Head of caudate nucleus (tissue), 42 donors: ENCODE measurements at regions not wholly inside any gene's neighbourhood (a gene's known extent, or its start where the extent isn't known, plus 50 kb on each side); places are given as distances from the start of the nearest gene placed in this dataset.

ENCODE experiments used
- DNase-seq, 42 donors: peaks; one replicate each; pipeline versions ENCODE4 v3.0.0 to v3.0.0-alpha.2; 2020 to 2021; ENCODE audit warnings: mixed read lengths in 7 of 42
- intact Hi-C: fragments of 100-400 bp; cut with DNase I; formaldehyde crosslinking; loops from one replicate; pipeline ENCODE4 v1.15.0; 2022

DNA sequence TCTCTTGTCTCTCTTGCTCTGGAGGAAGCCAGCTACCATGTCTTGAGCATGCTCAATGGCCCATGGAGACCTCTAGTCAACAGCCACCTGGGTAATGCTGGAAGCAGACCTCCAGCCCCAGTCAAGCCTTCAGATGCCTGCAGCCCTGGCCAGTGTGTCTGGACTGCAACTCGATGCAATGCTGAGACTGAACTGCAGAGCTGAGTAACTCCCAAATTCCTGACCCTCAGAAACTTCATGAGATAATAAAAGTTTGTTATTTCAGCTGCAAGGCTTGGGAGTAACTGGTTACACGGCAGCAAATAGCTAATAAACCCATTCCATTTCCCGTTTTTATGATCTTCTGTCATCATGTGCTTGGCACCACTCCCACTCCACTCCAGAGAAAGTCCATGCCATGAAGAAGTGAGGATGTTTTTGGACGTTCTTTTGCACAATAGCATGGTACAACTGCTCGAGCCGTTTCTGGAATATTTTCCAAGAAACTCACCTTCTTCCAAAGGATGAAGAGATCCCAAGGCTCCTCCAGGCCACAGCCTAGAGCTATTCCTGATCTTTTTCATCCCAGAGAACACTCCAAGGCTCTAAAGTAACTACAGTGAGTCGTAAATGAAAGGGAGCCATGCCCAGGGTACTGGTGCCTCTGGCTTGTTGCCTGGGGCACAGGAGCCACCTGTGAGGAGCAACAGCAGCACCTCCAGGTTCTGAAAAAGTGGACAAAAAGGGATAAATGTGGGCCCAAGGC lies 72.0 kb upstream of the KLF13 start:
- intact Hi-C loops = loop anchor here (5.0 kb wide), 1 partner anchor 37 kb away; no protein-coding TSS in a partner anchor
- peak in 1 of 42 donors; percentile 14 for DNase-seq

DNA sequence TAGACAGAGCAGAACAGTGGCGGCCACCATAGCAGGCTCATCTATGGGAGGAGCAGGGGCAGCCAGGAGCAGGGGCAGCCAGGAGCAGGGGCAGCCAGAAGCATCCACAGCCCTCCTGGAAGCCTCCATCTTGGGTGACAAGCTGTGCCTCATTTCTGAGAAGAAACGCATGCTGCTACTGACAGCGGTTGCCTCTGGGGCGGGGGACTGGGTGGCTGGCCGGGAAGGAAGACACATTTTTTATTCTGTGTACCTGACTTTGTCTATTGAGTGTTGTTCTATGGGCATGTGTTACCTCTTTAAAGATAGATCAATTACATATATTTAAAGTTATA lies 71.5 kb upstream of the KLF13 start:
- DNase-seq = no peak
- intact Hi-C loops = loop anchor here (5.0 kb wide), 1 partner anchor 38 kb away; no protein-coding TSS in a partner anchor

DNA sequence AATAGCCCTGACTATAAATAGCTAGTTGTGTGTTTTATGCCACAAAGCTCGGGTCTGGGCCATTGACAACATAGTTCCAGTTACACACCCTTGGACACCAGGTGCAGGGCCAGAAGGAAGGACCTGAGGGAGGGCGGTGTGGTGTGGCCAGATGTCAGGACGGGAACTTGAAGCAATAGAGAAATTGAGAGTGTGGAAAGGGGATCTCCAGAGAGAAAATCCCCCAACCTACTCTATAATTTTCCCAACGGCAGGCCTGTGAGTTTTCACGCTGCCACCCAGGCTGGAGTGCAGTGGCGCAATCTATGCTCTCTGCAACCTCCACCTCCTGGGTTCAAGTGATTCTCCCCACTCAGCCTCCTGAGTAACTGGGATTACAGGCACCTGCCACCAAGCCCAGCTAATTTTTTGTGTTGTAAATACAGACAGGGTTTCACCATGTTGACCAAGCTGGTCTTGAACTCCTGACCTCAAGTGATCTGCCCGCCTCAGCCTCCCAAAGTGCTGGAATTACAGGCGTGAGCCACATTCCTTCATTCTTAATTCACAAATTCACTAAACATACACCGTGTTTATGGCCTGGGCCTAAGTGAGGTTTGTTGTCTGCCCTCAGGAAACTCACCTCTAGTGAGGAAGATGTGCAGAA lies 70.8 kb upstream of the KLF13 start:
- intact Hi-C loops = loop anchor here (5.0 kb wide), 1 partner anchor 39 kb away; no protein-coding TSS in a partner anchor

DNA sequence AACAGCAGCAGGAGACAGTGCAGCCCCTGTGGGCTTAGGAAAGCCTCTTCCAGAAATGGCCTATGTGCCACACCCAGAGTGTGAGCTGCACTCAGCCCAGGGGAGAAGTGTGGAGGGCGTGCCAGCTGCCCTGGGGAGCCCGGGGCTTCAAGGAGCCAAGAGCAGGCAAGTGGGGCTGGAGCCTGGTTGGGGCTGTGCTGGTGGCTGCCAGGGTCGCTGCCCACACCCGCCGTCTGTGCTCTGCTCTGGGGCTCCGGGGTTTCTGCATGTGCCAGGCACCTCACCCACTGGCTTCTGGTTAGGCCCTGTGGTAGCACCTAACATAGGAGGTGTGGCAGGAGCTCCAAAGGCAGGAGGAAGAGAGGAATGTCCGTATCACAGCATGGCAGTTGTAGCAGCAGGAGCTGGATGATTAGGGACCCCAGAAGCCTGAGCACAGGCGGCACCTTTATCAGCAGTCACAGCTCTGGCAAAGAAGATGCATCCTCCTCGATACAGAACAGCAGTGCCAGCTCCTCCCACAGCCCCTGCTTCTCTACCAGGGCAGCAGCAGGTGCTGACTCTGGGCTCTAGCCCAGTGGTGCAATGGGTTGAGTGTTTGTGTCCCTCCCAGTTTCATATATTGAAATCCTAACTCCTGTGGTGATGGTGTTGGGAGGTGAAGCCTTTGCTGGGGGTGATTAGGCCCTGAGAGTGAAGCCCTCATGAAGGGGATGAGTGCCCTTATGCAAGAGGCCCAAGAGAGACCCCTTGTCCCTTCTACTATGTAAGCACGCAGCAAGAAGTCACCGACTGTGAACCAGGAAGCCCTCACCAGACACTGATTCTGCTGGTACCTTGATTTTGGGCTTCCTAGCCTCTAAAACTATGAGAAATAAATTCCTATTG lies 70.0 kb upstream of the KLF13 start:
- DNase-seq = peak in 1 of 42 donors; percentile 6
- intact Hi-C loops = loop anchor here (5.0 kb wide), 1 partner anchor 39 kb away; no protein-coding TSS in a partner anchor

More for the DNA sequence above, 70.8 kb upstream of the KLF13 start:
- peak in 1 of 42 donors; percentile 13 for DNase-seq

DNA sequence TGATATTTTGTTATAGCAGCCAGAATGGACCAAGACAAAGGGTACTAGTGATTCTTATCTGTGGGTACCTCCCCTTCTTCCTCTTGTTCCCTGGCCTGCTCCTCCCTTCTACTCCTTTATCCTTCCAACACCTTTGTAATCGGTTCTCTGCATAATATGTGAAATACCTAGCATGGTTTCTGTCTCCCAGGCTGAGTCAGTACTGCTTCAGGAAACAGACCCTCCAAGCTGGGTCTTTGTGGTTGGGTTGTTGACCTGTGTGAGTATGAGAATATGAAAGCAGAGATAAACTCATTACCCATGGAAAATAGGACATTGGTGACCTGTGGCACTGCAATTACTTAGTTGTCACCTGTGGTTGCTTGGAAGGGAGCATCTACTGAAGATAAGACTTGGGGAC lies 69.3 kb upstream of the KLF13 start:
- no peak for DNase-seq
- intact Hi-C loops = loop anchor here (5.0 kb wide), 1 partner anchor 40 kb away; no protein-coding TSS in a partner anchor

DNA sequence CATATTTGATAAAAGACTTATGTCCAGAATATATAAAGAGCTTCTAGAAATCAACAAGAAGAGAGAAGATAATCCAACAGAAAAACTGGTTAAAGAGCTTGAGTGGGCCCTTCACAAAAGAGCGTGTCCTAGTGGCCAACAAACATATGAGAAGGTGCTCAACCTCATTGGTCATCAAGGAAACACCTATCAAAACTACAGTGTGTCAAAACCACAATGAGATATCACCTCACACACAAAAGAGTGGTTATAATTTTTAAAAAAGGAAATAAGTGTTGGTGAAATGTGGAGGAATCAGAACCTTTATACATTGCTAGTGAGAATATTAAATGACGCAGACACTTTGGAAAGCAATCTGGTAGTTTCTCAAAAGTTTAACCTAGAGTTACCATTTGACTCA lies 68.4 kb upstream of the KLF13 start:
- DNase-seq = no peak
- intact Hi-C loops = loop anchor here (5.0 kb wide), 1 partner anchor 41 kb away; no protein-coding TSS in a partner anchor

DNA sequence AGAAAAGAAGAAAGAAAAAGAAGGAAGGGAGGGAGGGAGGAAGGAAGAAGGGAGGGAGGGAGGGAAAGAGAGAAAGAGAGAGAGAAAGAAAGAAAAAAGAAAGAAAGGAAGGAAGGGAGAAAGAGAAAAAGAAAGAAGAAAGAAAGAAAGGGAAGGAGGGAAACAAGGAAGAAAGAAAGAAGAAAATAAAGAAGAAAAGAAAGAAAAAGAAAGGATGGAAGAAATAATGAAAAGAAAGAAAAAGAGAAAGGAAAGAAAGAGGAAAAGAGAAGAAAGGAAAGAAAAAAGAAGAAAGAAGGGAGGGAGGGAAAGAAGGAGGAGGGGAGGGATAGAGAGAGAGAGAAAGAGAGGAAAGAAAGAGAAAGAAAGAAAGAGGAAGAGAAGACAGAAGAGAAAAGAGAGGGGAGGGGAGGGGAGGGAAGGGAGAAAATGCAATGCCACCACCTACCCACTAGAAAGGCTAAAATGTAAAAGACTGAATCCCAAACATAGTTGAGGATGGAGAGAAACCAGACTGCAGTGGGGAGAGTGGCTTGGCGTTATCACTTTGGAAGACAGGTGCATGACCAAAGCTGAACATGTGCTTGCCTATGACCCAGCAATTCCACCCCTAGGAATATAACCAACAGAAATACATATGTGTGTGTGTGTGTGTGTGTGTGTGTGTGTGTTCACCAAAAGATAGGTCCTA lies 66.9 kb upstream of the KLF13 start:
- intact Hi-C loops = loop anchor here (5.0 kb wide), 1 partner anchor 42 kb away; no protein-coding TSS in a partner anchor
- DNase-seq = peak in 2 of 42 donors; percentile 1 to 7

DNA sequence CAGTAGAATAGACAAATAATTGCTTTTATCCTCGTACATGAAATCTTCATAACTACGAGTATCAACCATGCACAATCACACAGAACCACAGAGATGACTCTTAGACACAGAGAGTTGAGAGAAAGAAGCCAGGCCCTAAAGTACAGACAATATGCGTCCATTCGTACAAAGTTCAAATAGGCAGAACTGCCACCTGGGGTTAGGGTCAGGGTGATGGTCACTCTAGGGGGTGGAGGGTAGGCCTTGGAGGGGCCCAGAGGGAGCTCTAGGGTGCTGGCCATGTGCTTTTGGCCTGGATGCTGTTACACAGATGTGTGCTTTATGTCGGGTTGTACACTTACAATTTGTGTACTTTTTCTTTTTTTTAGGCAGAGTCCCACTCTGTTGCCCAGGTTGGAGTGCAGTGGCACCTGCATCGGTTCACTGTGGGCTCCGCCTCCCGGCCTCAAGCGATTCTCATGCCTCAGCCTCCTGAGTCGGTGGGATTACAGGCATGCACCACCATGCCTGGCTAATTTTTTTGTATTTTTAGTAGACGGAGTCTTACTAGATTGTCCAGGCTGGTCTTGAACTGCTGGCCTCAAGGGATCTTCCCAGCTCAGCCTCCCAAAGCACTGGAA lies 65.9 kb upstream of the KLF13 start:
- peak in 10 of 42 donors; percentile 2 to 32 (median 11) for DNase-seq
- intact Hi-C loops = no loop called here

DNA sequence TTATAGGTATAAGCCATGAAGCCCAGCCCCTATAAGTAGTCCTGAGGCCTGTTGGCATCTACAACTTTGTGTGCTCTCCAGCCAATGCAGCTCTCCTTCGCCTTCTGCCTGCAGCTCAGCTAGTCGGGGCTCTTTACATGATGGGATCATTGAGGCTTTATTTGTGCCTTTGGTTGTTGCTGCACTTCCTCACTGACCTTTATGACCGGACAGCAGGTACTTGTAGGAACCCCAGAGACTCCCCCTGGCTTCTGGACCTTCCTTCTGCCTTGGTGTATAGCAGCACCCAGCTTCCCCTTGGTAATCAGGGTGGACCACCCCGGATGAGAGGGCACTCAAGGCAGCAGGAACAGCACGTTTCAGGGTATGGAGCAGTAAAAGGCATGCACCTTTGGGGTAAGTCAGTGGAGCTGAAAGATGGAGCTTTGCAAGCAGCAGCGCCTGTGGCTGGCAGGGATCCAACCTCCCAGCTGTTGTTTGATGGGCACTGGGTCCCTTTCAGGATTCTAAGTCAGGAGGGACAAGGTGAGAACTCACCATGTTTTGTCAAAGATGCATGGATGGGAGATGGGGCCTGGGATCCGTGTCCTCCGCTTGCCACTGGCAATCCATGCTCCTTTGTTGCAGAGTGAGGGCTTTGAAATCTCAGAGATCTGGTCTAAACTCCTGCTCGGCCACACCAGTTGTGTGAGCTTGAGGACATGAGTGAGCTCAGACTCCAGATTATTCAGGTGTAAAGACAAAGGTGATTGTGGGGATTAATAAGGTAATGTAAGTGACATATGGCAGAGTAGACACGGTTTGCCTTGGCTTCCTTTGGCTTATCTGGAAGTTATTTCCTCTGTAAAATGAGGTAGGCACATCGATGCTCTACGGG lies 65.1 kb upstream of the KLF13 start:
- DNase-seq = peak in 21 of 42 donors; percentile 7 to 73 (median 45)
- intact Hi-C loops = no loop called here

DNA sequence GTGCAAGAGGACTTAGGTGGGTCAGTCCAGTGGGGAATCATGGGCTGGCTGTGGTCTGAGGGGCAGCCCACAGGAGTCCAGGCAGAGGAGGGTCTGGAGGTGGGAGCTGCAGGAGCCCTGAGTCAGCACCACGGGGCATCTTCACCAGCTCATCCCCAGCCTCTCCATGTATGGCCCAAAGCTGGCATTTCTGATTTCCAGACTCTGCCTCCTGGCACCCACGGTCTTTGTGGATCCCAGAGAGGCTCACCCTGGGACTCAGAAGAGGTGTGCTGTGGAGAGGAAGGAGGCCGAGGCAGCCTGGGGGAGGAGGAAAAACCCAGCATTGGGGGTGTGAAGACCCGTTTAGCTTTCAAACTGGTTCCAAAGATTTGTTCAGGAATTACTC lies 64.5 kb upstream of the KLF13 start:
- intact Hi-C loops = no loop called here
- DNase-seq = peak in 16 of 42 donors; percentile 1 to 30 (median 9)

DNA sequence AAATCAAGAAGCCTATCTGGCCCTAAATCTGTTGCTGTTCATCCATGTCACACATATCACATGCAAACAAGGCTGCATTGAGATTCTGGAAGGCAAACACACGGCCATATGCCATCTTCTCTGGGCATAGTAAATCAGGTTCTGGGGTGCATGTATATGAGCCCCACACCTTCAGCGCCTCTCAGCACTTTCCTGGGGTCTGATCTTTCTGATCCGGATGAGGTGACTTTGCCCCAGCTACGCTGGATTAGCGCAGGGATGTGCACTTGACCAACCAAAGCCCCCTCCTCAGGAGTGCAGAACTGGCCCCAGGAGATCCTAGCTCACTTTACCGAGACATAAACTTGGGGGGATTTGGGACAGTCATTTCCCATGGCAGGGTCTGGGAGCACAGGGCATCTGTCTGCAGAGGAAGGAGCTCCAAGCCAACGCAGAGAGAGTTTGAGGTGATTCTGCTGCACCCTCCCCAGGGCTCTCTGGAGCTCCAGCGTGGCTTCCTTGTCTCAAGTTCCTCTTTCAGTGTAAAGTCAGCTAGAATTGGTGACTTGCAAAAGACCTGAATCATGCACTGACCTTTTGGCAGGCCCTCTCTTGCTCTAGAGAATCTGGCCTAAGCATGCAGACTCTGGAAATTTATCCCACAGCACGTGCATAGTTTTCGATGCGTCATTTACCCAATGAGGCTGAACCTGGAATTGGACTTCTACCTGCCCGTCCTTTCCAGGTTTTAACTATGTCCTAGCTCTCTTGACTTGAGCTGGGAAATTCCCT lies 63.5 kb upstream of the KLF13 start:
- intact Hi-C loops = no loop called here
- DNase-seq = peak in 18 of 42 donors; percentile 9 to 58 (median 30)

DNA sequence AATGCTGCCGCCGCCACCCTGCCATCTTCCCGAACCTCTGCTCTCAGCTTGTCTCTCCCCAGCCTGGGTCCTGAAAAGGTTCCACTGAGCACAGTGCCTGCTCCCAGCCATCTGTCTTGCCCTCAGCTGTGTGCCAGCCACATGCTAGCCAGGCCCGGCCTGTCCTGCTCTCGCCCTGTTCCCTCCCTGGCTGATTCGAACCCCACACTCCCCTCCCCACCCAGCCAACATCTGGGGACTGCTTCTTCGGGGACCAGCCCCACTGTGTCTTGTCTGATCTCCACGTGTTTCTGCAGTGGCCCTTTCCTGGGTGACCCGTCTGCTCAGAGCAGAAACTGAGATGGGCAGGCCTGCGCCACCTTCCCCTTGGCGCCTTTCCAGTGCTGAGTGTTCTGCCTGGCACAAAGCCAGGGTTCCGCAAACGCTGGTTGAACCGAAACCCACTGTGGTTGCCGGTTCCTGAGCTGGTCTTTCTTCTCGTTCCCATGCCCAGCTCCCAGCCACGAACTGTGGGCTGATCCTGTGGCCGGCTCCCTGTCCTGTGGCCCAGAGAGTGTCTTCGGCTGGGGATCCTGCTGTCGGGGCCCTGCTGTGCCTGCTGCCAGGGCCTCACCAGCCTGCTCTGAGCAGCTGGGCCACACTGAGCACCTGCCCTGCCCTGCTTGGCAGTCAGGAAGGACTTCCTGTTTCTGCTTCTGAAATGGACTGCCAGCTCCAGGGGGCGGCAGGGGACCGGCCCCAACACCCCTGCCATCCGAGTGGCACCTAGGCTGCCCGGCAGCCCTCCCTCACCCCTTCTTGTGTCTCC lies 62.7 kb upstream of the KLF13 start:
- intact Hi-C loops = no loop called here
- peak in 41 of 42 donors; percentile 29 to 80 (median 63) for DNase-seq

DNA sequence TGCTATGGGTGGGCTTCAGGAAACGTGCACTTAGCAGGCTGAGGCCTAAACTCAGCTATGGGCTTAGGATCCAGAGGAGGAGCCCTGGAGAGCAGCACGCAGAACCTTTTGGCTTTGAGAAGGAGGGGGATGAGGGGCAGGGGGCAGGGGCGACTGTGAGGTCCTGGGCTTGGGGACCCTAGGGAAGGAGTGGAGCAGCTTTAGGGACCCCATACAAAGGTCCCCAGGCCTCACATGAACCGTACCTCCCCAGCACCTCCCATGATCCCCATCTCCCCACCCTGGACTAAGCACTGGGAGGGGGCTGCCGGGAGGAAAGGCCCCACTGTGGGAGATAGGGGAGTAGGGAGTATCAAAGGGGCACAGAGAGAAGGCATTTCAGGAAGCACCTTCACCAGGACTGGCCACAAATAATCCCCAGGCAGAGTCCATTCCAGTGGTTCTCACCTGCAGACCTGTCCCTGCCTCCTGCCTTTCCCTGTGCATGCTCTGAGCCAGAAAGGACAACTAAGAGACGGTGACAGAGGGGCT lies 62.0 kb upstream of the KLF13 start:
- intact Hi-C loops = no loop called here
- peak in 6 of 42 donors; percentile 0 to 31 (median 17) for DNase-seq

DNA sequence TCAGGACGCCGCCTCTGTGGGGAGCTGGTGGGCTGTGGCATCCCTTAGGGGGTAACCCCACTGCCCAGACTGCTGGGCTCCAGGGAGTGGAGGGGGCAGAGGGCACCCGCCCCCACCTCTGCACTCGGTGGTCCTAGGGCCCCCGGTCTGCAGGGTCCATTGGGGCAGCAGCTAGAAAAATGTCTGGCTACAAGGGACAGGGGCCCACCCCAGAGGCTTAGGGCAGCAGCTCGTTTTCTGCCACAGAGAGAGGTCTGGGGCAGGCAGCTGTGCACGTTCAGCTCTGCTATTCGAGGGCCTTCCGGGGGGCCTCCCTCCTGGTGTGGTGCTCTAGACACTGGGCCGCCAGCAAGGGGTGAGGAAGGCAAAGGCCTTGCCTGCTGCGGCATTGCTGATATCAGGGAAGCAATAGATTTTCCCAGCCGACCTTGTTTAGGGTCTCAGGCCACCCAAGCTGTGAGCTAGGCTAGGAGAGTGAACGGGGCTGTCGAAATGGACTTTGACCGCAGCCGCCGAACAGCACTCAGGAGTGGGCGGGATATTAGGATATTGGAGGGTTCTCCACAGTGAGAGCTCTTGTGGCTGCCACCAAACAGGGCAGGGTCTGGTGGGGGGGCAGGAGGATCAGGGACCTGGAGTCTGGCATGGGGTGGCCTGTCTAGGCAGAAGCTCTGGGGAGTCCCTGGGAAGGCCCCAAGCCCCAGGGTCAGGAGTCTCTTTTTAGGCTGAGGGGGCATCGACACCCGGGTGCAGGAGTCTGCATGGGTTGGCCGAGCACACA lies 61.4 kb upstream of the KLF13 start:
- peak in 21 of 42 donors; percentile 2 to 40 (median 12) for DNase-seq
- intact Hi-C loops = no loop called here
